WTC11 (cell line): ENCODE measurements at regions not wholly inside any gene's neighbourhood (a gene's known extent, or its start where the extent isn't known, plus 50 kb on each side); places are given as distances from the start of the nearest gene placed in this dataset.

Experiments
- CTCF ChIP-seq: fragments of 200-600 bp; IDR thresholded peaks from 2 replicates; pipeline ENCODE4 v1.8.0; 2022; ENCODE audit warnings: antibody characterized with exemption
- ZNF232 ChIP-seq: sonication (generic); formaldehyde crosslinking; IDR thresholded peaks from 2 replicates; pipeline ENCODE4 v1.8.0; 2022; ENCODE audit warnings: mild to moderate bottlenecking, missing genetic modification reagents

GRCh38 chr3:160126761-160127160 lies 98.5 kb upstream of the C3orf80 start:
- TF ChIP-seq CTCF = no peak
- no peak for TF ChIP-seq ZNF232 (CRISPR knock-in tag)
